HCT116 (cell line): ENCODE measurements at regions not wholly inside any gene's neighbourhood (a gene's known extent, or its start where the extent isn't known, plus 50 kb on each side); places are given as distances from the start of the nearest gene placed in this dataset.

Experiments used
- CEBPB ChIP-seq: IDR thresholded peaks from 2 replicates; pipeline ENCODE4 v1.6.1; 2012; ENCODE audit warnings: low read depth
- EZH2 ChIP-seq: fragments of 200-600 bp; sonication (generic); IDR thresholded peaks from 2 replicates; pipeline ENCODE4 v1.6.1; 2017; ENCODE audit warnings: antibody characterized with exemption, mixed run types
- POLR2A ChIP-seq: IDR thresholded peaks from 2 replicates; pipeline ENCODE4 v1.7.0; 2011; ENCODE audit warnings: borderline replicate concordance; ENCODE audit not compliant: insufficient read depth, insufficient read length; ENCODE audit errors: extremely low read depth
- POLR2AphosphoS5 ChIP-seq: IDR thresholded peaks from 2 replicates; pipeline ENCODE4 v1.6.1; 2011; ENCODE audit warnings: mild to moderate bottlenecking, low read depth, low read length, moderate library complexity
- ZNF274 ChIP-seq: fragments of 200-500 bp; sonication (Bioruptor generic); IDR thresholded peaks from 2 replicates; pipeline ENCODE4 v1.6.1; 2014; ENCODE audit warnings: mild to moderate bottlenecking, low read depth, low read length, inconsistent platforms
- TF ChIP-seq, protein P1 (sequence below), 3 experiments: fragments of 200-600 bp in 1 of 3; sonication (generic) in 1 of 3; IDR thresholded peaks in 2 of 3; conservative IDR thresholded peaks in 1 of 3; 2 replicates each; pipeline ENCODE4 v1.5.1; 2012 to 2017; ENCODE audit warnings: low read depth in 2 of 3, low read length in 2 of 3, antibody characterized with exemption in 1 of 3, borderline replicate concordance in 1 of 3, control low read depth in 1 of 3, mild to moderate bottlenecking in 1 of 3, mixed read lengths in 1 of 3, mixed run types in 1 of 3, moderate library complexity in 1 of 3; ENCODE audit not compliant: insufficient read depth in 1 of 3

DNA sequence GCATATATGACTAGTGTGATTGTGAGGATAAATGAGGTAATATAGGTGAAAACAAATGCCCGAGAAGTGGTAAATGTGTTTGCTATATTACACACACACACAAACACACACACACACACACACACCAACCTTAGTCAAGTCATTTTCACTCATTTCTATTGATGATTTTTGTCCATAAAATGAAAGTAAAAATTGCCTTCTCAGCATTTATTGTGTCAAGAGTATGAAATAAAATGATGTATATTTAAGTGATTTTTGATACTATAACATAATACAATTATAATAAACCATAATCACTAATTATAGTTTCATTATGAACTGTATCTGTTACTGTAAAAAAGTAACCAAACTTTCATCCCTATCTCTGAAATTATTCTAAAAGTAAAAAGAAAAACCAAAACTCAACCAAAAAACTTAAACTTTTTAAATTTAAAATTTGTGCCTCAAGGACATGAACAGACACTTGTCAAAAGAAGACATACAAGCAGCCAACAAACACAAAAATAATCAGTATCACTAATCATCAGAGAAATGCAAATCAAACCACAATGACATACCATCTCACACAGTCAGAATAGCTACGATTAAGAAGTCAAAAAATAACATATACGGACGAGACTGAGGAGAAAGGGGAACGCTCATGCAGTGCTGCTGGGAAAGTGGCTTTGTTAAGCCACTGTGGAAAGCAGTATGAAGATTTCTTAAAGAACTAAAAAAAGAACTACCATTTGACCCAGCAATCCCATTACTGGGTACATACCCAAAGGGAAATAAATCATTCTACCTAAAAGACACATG, 601.0 kb downstream of the TMA16 start:
- no peak for TF ChIP-seq ZNF274
- no peak for TF ChIP-seq EZH2
- TF ChIP-seq, protein P1, sequence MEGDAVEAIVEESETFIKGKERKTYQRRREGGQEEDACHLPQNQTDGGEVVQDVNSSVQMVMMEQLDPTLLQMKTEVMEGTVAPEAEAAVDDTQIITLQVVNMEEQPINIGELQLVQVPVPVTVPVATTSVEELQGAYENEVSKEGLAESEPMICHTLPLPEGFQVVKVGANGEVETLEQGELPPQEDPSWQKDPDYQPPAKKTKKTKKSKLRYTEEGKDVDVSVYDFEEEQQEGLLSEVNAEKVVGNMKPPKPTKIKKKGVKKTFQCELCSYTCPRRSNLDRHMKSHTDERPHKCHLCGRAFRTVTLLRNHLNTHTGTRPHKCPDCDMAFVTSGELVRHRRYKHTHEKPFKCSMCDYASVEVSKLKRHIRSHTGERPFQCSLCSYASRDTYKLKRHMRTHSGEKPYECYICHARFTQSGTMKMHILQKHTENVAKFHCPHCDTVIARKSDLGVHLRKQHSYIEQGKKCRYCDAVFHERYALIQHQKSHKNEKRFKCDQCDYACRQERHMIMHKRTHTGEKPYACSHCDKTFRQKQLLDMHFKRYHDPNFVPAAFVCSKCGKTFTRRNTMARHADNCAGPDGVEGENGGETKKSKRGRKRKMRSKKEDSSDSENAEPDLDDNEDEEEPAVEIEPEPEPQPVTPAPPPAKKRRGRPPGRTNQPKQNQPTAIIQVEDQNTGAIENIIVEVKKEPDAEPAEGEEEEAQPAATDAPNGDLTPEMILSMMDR (IDR thresholded peaks at IDR 0.05 in 2 of 3, conservative IDR thresholded peaks at IDR 0.05 in 1 of 3; ENCODE audit: borderline replicate concordance in 1 of 3, insufficient read depth in 1 of 3, low read depth in 2 of 3, low read length in 2 of 3) = no peak
- no peak for TF ChIP-seq POLR2AphosphoS5
- TF ChIP-seq POLR2A = no peak
- no peak for TF ChIP-seq CEBPB
